HEK293 (cell line): ENCODE measurements at regions not wholly inside any gene's neighbourhood (a gene's known extent, or its start where the extent isn't known, plus 50 kb on each side); places are given as distances from the start of the nearest gene placed in this dataset.
A peak's percentile ranks its signal among the peaks of the same experiment; 100 is the strongest.

Source experiments
- EGR2 ChIP-seq: fragments of 450-650 bp; formaldehyde crosslinking; IDR thresholded peaks from 2 replicates; pipeline ENCODE4 v1.5.1; 2016; ENCODE audit warnings: low read depth, missing biosample characterization, missing genetic modification characterization
- KLF10 ChIP-seq: fragments of 450-650 bp; IDR thresholded peaks from 2 replicates; pipeline ENCODE4 v1.5.1; 2018; ENCODE audit warnings: missing biosample characterization, mild to moderate bottlenecking, missing genetic modification characterization
- KLF8 ChIP-seq: fragments of 450-650 bp; formaldehyde crosslinking; IDR thresholded peaks from 2 replicates; pipeline ENCODE4 v1.5.1; 2016; ENCODE audit warnings: missing biosample characterization, missing genetic modification characterization
- KLF9 ChIP-seq: fragments of 450-650 bp; formaldehyde crosslinking; IDR thresholded peaks from 2 replicates; pipeline ENCODE4 v1.5.1; 2016; ENCODE audit warnings: missing biosample characterization, missing genetic modification characterization, low read depth
- PRDM1 ChIP-seq: fragments of 450-650 bp; formaldehyde crosslinking; IDR thresholded peaks from 2 replicates; pipeline ENCODE4; 2016; ENCODE audit warnings: missing biosample characterization, missing genetic modification characterization
- REPIN1 ChIP-seq: fragments of 450-650 bp; formaldehyde crosslinking; IDR thresholded peaks from 2 replicates; pipeline ENCODE4 v1.5.1; 2017; ENCODE audit warnings: missing biosample characterization, missing genetic modification characterization, low read depth
- ZBTB20 ChIP-seq: fragments of 450-650 bp; formaldehyde crosslinking; IDR thresholded peaks from 2 replicates; pipeline ENCODE4 v1.5.1; 2016; ENCODE audit warnings: missing biosample characterization, missing genetic modification characterization
- ZBTB8A ChIP-seq: fragments of 450-650 bp; formaldehyde crosslinking; IDR thresholded peaks from 2 replicates; pipeline ENCODE4 v1.5.1; 2016; ENCODE audit warnings: missing biosample characterization, missing genetic modification characterization
- ZNF133 ChIP-seq: fragments of 450-650 bp; formaldehyde crosslinking; IDR thresholded peaks from 2 replicates; pipeline ENCODE4 v1.5.1; 2016; ENCODE audit warnings: missing biosample characterization, missing genetic modification characterization
- ZNF18 ChIP-seq: fragments of 450-650 bp; formaldehyde crosslinking; IDR thresholded peaks from 2 replicates; pipeline ENCODE4 v1.5.1; 2016; ENCODE audit warnings: missing biosample characterization, missing genetic modification characterization
- ZNF2 ChIP-seq: fragments of 450-650 bp; formaldehyde crosslinking; IDR thresholded peaks from 2 replicates; pipeline ENCODE4 v1.5.1; 2016; ENCODE audit warnings: missing biosample characterization, missing genetic modification characterization
- ZNF324 ChIP-seq: fragments of 450-650 bp; formaldehyde crosslinking; IDR thresholded peaks from 2 replicates; pipeline ENCODE4 v1.5.1; 2016; ENCODE audit warnings: missing biosample characterization, missing genetic modification characterization
- ZNF335 ChIP-seq: fragments of 450-650 bp; formaldehyde crosslinking; conservative IDR thresholded peaks from 2 replicates; pipeline ENCODE4 v1.5.1; 2016; ENCODE audit warnings: missing biosample characterization, missing genetic modification characterization
- ZNF341 ChIP-seq: fragments of 450-650 bp; formaldehyde crosslinking; IDR thresholded peaks from 2 replicates; pipeline ENCODE4; 2016; ENCODE audit warnings: low read depth, missing biosample characterization, missing genetic modification characterization
- ZNF391 ChIP-seq: fragments of 450-650 bp; formaldehyde crosslinking; IDR thresholded peaks from 2 replicates; pipeline ENCODE4 v1.5.1; 2016; ENCODE audit warnings: low read depth, missing biosample characterization, missing genetic modification characterization, borderline replicate concordance
- ZNF488 ChIP-seq: fragments of 450-650 bp; formaldehyde crosslinking; IDR thresholded peaks from 2 replicates; pipeline ENCODE4 v1.5.1; 2016; ENCODE audit warnings: missing biosample characterization, missing genetic modification characterization
- ZNF514 ChIP-seq: fragments of 450-650 bp; formaldehyde crosslinking; IDR thresholded peaks from 2 replicates; pipeline ENCODE4 v1.5.1; 2016; ENCODE audit warnings: missing biosample characterization, missing genetic modification characterization
- ZNF768 ChIP-seq: fragments of 450-650 bp; formaldehyde crosslinking; IDR thresholded peaks from 2 replicates; pipeline ENCODE4 v1.5.1; 2018; ENCODE audit warnings: missing biosample characterization, mild to moderate bottlenecking, missing genetic modification characterization
- ZNF791 ChIP-seq: fragments of 450-650 bp; formaldehyde crosslinking; IDR thresholded peaks from 2 replicates; pipeline ENCODE4 v1.5.1; 2016; ENCODE audit warnings: missing biosample characterization, missing genetic modification characterization
- ZNF843 ChIP-seq: fragments of 450-650 bp; formaldehyde crosslinking; IDR thresholded peaks from 2 replicates; pipeline ENCODE4 v1.5.1; 2016; ENCODE audit warnings: missing biosample characterization, missing genetic modification characterization
- TF ChIP-seq, protein P1 (sequence below): fragments of 450-650 bp; formaldehyde crosslinking; IDR thresholded peaks from 2 replicates; pipeline ENCODE4 v1.5.1; 2016; ENCODE audit warnings: missing biosample characterization, missing genetic modification characterization
- TF ChIP-seq, protein P2 (sequence below): fragments of 450-650 bp; formaldehyde crosslinking; IDR thresholded peaks from 2 replicates; pipeline ENCODE4 v1.5.1; 2016; ENCODE audit warnings: missing biosample characterization, missing genetic modification characterization
- TF ChIP-seq, protein P3 (sequence below): fragments of 450-650 bp; formaldehyde crosslinking; IDR thresholded peaks from 2 replicates; pipeline ENCODE4 v1.5.1; 2016; ENCODE audit warnings: missing biosample characterization, missing genetic modification characterization
- TF ChIP-seq, protein P4 (sequence below): fragments of 450-650 bp; formaldehyde crosslinking; IDR thresholded peaks from 2 replicates; pipeline ENCODE4 v1.5.1; 2016; ENCODE audit warnings: missing biosample characterization, missing genetic modification characterization
- TF ChIP-seq, protein P5 (sequence below): fragments of 450-650 bp; formaldehyde crosslinking; IDR thresholded peaks from 2 replicates; pipeline ENCODE4 v1.5.1; 2017; ENCODE audit warnings: missing biosample characterization, missing genetic modification characterization
- TF ChIP-seq, protein P6 (sequence below): fragments of 450-650 bp; formaldehyde crosslinking; IDR thresholded peaks from 2 replicates; pipeline ENCODE4 v1.5.1; 2016; ENCODE audit warnings: missing biosample characterization, missing genetic modification characterization

- TF ChIP-seq, protein P1, sequence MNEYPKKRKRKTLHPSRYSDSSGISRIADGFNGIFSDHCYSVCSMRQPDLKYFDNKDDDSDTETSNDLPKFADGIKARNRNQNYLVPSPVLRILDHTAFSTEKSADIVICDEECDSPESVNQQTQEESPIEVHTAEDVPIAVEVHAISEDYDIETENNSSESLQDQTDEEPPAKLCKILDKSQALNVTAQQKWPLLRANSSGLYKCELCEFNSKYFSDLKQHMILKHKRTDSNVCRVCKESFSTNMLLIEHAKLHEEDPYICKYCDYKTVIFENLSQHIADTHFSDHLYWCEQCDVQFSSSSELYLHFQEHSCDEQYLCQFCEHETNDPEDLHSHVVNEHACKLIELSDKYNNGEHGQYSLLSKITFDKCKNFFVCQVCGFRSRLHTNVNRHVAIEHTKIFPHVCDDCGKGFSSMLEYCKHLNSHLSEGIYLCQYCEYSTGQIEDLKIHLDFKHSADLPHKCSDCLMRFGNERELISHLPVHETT = peak; percentile 32
- TF ChIP-seq REPIN1 = peak; percentile 76; the same call in 1 of the 2 replicates
- peak; percentile 21; the same call in 1 of the 2 replicates for TF ChIP-seq KLF10 (tag by site-specific recombination)
- TF ChIP-seq, protein P2, sequence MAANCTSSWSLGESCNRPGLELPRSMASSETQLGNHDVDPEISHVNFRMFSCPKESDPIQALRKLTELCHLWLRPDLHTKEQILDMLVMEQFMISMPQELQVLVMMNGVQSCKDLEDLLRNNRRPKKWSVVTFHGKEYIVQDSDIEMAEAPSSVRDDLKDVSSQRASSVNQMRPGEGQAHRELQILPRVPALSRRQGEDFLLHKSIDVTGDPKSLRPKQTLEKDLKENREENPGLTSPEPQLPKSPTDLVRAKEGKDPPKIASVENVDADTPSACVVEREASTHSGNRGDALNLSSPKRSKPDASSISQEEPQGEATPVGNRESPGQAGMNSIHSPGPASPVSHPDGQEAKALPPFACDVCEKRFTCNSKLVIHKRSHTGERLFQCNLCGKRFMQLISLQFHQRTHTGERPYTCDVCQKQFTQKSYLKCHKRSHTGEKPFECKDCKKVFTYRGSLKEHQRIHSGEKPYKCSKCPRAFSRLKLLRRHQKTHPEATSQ (tag by site-specific recombination) = peak; percentile 81
- TF ChIP-seq ZNF791 (tag by site-specific recombination) = no peak
- TF ChIP-seq KLF9 (tag by site-specific recombination) = peak; percentile 94
- TF ChIP-seq ZNF488 (tag by site-specific recombination) = 0 out of 2 replicates have a peak, but pooled peaks have one; percentile 28
- TF ChIP-seq ZNF843 (tag by site-specific recombination) = peak; percentile 19; the same call in 1 of the 2 replicates
- TF ChIP-seq ZNF18 (tag by site-specific recombination) = peak; percentile 98
- TF ChIP-seq, protein P3, sequence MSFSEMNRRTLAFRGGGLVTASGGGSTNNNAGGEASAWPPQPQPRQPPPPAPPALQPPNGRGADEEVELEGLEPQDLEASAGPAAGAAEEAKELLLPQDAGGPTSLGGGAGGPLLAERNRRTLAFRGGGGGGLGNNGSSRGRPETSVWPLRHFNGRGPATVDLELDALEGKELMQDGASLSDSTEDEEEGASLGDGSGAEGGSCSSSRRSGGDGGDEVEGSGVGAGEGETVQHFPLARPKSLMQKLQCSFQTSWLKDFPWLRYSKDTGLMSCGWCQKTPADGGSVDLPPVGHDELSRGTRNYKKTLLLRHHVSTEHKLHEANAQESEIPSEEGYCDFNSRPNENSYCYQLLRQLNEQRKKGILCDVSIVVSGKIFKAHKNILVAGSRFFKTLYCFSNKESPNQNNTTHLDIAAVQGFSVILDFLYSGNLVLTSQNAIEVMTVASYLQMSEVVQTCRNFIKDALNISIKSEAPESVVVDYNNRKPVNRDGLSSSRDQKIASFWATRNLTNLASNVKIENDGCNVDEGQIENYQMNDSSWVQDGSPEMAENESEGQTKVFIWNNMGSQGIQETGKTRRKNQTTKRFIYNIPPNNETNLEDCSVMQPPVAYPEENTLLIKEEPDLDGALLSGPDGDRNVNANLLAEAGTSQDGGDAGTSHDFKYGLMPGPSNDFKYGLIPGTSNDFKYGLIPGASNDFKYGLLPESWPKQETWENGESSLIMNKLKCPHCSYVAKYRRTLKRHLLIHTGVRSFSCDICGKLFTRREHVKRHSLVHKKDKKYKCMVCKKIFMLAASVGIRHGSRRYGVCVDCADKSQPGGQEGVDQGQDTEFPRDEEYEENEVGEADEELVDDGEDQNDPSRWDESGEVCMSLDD = peak; percentile 64; the same call in 1 of the 2 replicates
- peak; percentile 65; the same call in 1 of the 2 replicates for TF ChIP-seq KLF8 (tag by site-specific recombination)
- TF ChIP-seq ZNF341 (tag by site-specific recombination) = peak; percentile 53; the same call in 1 of the 2 replicates
- peak; percentile 70 for TF ChIP-seq ZBTB20 (tag by site-specific recombination)
- TF ChIP-seq, protein P4, sequence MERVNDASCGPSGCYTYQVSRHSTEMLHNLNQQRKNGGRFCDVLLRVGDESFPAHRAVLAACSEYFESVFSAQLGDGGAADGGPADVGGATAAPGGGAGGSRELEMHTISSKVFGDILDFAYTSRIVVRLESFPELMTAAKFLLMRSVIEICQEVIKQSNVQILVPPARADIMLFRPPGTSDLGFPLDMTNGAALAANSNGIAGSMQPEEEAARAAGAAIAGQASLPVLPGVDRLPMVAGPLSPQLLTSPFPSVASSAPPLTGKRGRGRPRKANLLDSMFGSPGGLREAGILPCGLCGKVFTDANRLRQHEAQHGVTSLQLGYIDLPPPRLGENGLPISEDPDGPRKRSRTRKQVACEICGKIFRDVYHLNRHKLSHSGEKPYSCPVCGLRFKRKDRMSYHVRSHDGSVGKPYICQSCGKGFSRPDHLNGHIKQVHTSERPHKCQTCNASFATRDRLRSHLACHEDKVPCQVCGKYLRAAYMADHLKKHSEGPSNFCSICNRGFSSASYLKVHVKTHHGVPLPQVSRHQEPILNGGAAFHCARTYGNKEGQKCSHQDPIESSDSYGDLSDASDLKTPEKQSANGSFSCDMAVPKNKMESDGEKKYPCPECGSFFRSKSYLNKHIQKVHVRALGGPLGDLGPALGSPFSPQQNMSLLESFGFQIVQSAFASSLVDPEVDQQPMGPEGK (tag by site-specific recombination) = peak; percentile 71
- no peak for TF ChIP-seq ZNF768 (tag by site-specific recombination)
- TF ChIP-seq ZBTB8A (tag by site-specific recombination) = 0 out of 2 replicates have a peak, but pooled peaks have one; percentile 10
- TF ChIP-seq PRDM1 = peak; percentile 33; the same call in 1 of the 2 replicates
- TF ChIP-seq ZNF133 (tag by site-specific recombination) = 0 out of 2 replicates have a peak, but pooled peaks have one; percentile 47
- TF ChIP-seq, protein P5, sequence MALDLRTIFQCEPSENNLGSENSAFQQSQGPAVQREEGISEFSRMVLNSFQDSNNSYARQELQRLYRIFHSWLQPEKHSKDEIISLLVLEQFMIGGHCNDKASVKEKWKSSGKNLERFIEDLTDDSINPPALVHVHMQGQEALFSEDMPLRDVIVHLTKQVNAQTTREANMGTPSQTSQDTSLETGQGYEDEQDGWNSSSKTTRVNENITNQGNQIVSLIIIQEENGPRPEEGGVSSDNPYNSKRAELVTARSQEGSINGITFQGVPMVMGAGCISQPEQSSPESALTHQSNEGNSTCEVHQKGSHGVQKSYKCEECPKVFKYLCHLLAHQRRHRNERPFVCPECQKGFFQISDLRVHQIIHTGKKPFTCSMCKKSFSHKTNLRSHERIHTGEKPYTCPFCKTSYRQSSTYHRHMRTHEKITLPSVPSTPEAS (tag by site-specific recombination) = peak; percentile 97
- TF ChIP-seq EGR2 = peak; percentile 96
- TF ChIP-seq ZNF324 (tag by site-specific recombination) = 0 out of 2 replicates have a peak, but pooled peaks have one; percentile 33
- TF ChIP-seq, protein P6, sequence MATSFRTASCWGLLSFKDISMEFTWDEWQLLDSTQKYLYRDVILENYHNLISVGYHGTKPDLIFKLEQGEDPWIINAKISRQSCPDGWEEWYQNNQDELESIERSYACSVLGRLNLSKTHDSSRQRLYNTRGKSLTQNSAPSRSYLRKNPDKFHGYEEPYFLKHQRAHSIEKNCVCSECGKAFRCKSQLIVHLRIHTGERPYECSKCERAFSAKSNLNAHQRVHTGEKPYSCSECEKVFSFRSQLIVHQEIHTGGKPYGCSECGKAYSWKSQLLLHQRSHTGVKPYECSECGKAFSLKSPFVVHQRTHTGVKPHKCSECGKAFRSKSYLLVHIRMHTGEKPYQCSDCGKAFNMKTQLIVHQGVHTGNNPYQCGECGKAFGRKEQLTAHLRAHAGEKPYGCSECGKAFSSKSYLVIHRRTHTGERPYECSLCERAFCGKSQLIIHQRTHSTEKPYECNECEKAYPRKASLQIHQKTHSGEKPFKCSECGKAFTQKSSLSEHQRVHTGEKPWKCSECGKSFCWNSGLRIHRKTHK (tag by site-specific recombination) = no peak
- peak; percentile 41; the same call in 1 of the 2 replicates for TF ChIP-seq ZNF391 (tag by site-specific recombination)
- no peak for TF ChIP-seq ZNF514
- peak; percentile 80 for TF ChIP-seq ZNF2 (tag by site-specific recombination)
- peak; percentile 88 for TF ChIP-seq ZNF335 (tag by site-specific recombination)
Measured at GRCh38 chr20:36093025-36093803, 61.3 kb upstream of the EPB41L1 start (continued).
